H1 (cell line): ENCODE measurements at regions not wholly inside any gene's neighbourhood (a gene's known extent, or its start where the extent isn't known, plus 50 kb on each side); places are given as distances from the start of the nearest gene placed in this dataset.
A peak's percentile ranks its signal among the peaks of the same experiment; 100 is the strongest.
"Not testable (repeated sequence)": the region's sequence is repeated elsewhere in the genome, so short reads cannot be mapped to it uniquely, and the experiment has no call there.

Source experiments
- CTCF ChIA-PET: fragments of 300-600 bp; sonication (Branson Sonifier 250); formaldehyde crosslinking; loops from one replicate; lab custom pipeline; 2021; ENCODE audit not compliant: partially characterized antibody; lab: Charles Lee
- POLR2A ChIA-PET: fragments of 300-600 bp; sonication (Branson Sonifier 250); formaldehyde crosslinking; loops from one replicate; lab custom pipeline; 2021; ENCODE audit warnings: inconsistent platforms; ENCODE audit not compliant: partially characterized antibody; lab: Charles Lee
- DNase-seq, 2 experiments: peaks; one replicate each; pipeline versions ENCODE4 v3.0.0 to v3.0.0-alpha.2; 2010 to 2022; ENCODE audit warnings: low spot score in 2 of 2, low read depth in 1 of 2, mixed read lengths in 1 of 2
- FAIRE-seq: peaks from 2 replicates; lab custom pipeline; 2011; peaks lifted over from hg19 to GRCh38; lab: Jason Lieb, UNC
- H2AFZ ChIP-seq: 2 replicates; pipeline ENCODE4 v1.8.1; 2012; ENCODE audit warnings: low read length, inconsistent platforms
- H2AK5ac ChIP-seq: 2 replicates; pipeline ENCODE4 v1.6.1; 2013; ENCODE audit warnings: low read depth, low read length
- H2BK120ac ChIP-seq: replicated peaks from 2 replicates; pipeline ENCODE3; 2013; ENCODE audit warnings: low read depth, low read length, inconsistent platforms
- H2BK12ac ChIP-seq: 2 replicates; pipeline ENCODE4 v1.6.1; 2013; ENCODE audit warnings: low read depth, low read length
- H2BK15ac ChIP-seq: 2 replicates; pipeline ENCODE4 v1.6.1; 2013; ENCODE audit warnings: low read length
- H2BK20ac ChIP-seq: 2 replicates; pipeline ENCODE4 v1.6.1; 2013; ENCODE audit warnings: low read length
- H2BK5ac ChIP-seq: 2 replicates; pipeline ENCODE4 v1.6.1; 2013; ENCODE audit warnings: low read depth, low read length
- H3K14ac ChIP-seq: 2 replicates; pipeline ENCODE4 v1.6.1; 2013; ENCODE audit warnings: inconsistent platforms; ENCODE audit not compliant: insufficient read length
- H3K18ac ChIP-seq: 2 replicates; pipeline ENCODE4 v1.6.1; 2013; ENCODE audit warnings: low read length; ENCODE audit errors: extremely low read depth
- H3K23ac ChIP-seq: 2 replicates; pipeline ENCODE4 v1.6.1; 2013; ENCODE audit warnings: inconsistent platforms; ENCODE audit not compliant: insufficient read length
- H3K23me2 ChIP-seq: 2 replicates; pipeline ENCODE4 v1.6.1; 2013; ENCODE audit warnings: low read depth, low read length
- H3K27ac ChIP-seq: 2 replicates; pipeline ENCODE4 v1.6.1; 2011; ENCODE audit warnings: low read depth, low read length, inconsistent platforms
- H3K27me3 ChIP-seq, 4 experiments: replicated peaks in 1 of 4; 1 replicate in 1 of 4; 2 replicates in 3 of 4; pipeline versions ENCODE4 v1.6.1 to v1.8.1; 2011 to 2013; ENCODE audit warnings: low read length in 3 of 4, mild to moderate bottlenecking in 3 of 4, inconsistent platforms in 2 of 4, mixed read lengths in 2 of 4, moderate library complexity in 1 of 4; ENCODE audit not compliant: control insufficient read depth in 3 of 4, insufficient read depth in 3 of 4; ENCODE audit errors: extremely low read depth in 1 of 4
- H3K36me3 ChIP-seq, 4 experiments: 2 replicates each; pipeline versions ENCODE4 v1.6.1 to v1.8.1; 2011 to 2013; ENCODE audit warnings: mild to moderate bottlenecking in 4 of 4, low read length in 3 of 4, moderate library complexity in 2 of 4, control low read depth in 1 of 4, inconsistent platforms in 1 of 4; ENCODE audit not compliant: insufficient read depth in 4 of 4, control insufficient read depth in 2 of 4
- H3K4ac ChIP-seq: replicated peaks from 2 replicates; pipeline ENCODE3; 2013; ENCODE audit warnings: low read length, low read depth, mixed read lengths, inconsistent platforms; ENCODE audit not compliant: insufficient read length
- H3K4me1 ChIP-seq, 4 experiments: replicated peaks in 1 of 4; 1 replicate in 1 of 4; 2 replicates in 3 of 4; pipeline versions ENCODE4 v1.6.1 to v1.8.1; 2011 to 2013; ENCODE audit warnings: low read length in 3 of 4, inconsistent platforms in 2 of 4, mixed read lengths in 1 of 4; ENCODE audit not compliant: insufficient read depth in 4 of 4, control insufficient read depth in 3 of 4
- H3K4me2 ChIP-seq, 2 experiments: 2 replicates each; pipeline versions ENCODE4 v1.6.1 to v1.8.1; 2011 to 2013; ENCODE audit warnings: low read depth in 2 of 2, low read length in 2 of 2, control low read depth in 1 of 2, inconsistent platforms in 1 of 2, mild to moderate bottlenecking in 1 of 2; ENCODE audit not compliant: insufficient read depth in 1 of 2
- H3K4me3 ChIP-seq, 4 experiments: fragments of 200-600, 300-600 bp in 1 of 4; sonication (generic), shearing (Covaris generic), sonication (Bioruptor Twin) in 1 of 4; 2 replicates each; pipeline versions ENCODE4 v1.5.1 to v1.8.1; 2011 to 2016; ENCODE audit warnings: low read length in 4 of 4, low read depth in 3 of 4, control low read depth in 2 of 4, inconsistent platforms in 2 of 4, mild to moderate bottlenecking in 2 of 4, mixed read lengths in 1 of 4, moderate library complexity in 1 of 4; ENCODE audit not compliant: insufficient read depth in 2 of 4; ENCODE audit errors: extremely low read depth in 1 of 4
- H3K56ac ChIP-seq: replicated peaks from 2 replicates; pipeline ENCODE3; 2013; ENCODE audit warnings: low read depth, mild to moderate bottlenecking, mixed read lengths, low read length, inconsistent platforms; ENCODE audit not compliant: insufficient read length
- H3K79me1 ChIP-seq: 2 replicates; pipeline ENCODE4 v1.6.1; 2013; ENCODE audit warnings: low read depth, low read length, control low read depth
- H3K79me2 ChIP-seq, 2 experiments: 2 replicates each; pipeline versions ENCODE4 v1.6.1 to v1.8.1; 2012 to 2013; ENCODE audit warnings: low read length in 2 of 2, mild to moderate bottlenecking in 2 of 2, inconsistent platforms in 1 of 2; ENCODE audit not compliant: insufficient read depth in 2 of 2, control insufficient read depth in 1 of 2
- H3K9ac ChIP-seq, 4 experiments: replicated peaks in 1 of 4; 1 replicate in 1 of 4; 2 replicates in 3 of 4; pipeline versions ENCODE4 v1.6.1 to v1.8.1; 2011 to 2013; ENCODE audit warnings: low read depth in 3 of 4, low read length in 3 of 4, control low read depth in 2 of 4, mild to moderate bottlenecking in 2 of 4, moderate library complexity in 2 of 4, inconsistent platforms in 1 of 4; ENCODE audit errors: extremely low read depth in 1 of 4
- H3K9me3 ChIP-seq, 2 experiments: 2 replicates each; pipeline versions ENCODE4 v1.6.1 to v1.8.1; 2012 to 2013; ENCODE audit warnings: mild to moderate bottlenecking in 2 of 2, moderate library complexity in 2 of 2, control low read depth in 1 of 2, inconsistent platforms in 1 of 2, low read depth in 1 of 2, low read length in 1 of 2, mixed read lengths in 1 of 2; ENCODE audit not compliant: insufficient read depth in 2 of 2
- H4K20me1 ChIP-seq, 2 experiments: replicated peaks in 1 of 2; 2 replicates each; pipeline versions ENCODE3 to v1.8.1; 2011 to 2013; ENCODE audit warnings: inconsistent platforms in 2 of 2, low read length in 2 of 2, mild to moderate bottlenecking in 1 of 2; ENCODE audit not compliant: insufficient read depth in 2 of 2, control insufficient read depth in 1 of 2
- H4K5ac ChIP-seq: 2 replicates; pipeline ENCODE4 v1.6.1; 2013; ENCODE audit warnings: low read length, low read depth, mixed read lengths, inconsistent platforms; ENCODE audit not compliant: insufficient read length
- H4K8ac ChIP-seq: 2 replicates; pipeline ENCODE4 v1.8.0; 2013; ENCODE audit warnings: mild to moderate bottlenecking, moderate library complexity, low read length, inconsistent platforms; ENCODE audit not compliant: insufficient read depth; ENCODE audit errors: extremely low read depth
- H4K91ac ChIP-seq: replicated peaks from 2 replicates; pipeline ENCODE3; 2013; ENCODE audit warnings: low read length, mixed read lengths, inconsistent platforms; ENCODE audit not compliant: insufficient read length
- RBBP5 ChIP-seq: IDR thresholded peaks from 2 replicates; pipeline ENCODE4 v1.7.1; 2012; ENCODE audit warnings: low read depth, mild to moderate bottlenecking, inconsistent platforms, low read length, moderate library complexity, borderline replicate concordance
- WGBS, 2 experiments: shearing (Covaris generic) in 1 of 2; methylation state at CpG; one replicate each; pipeline versions ENCODE4 v1.1.6 to v1.1.7; 2013 to 2015; ENCODE audit warnings: low lambda C conversion rate in 2 of 2, mixed read lengths in 2 of 2, inconsistent platforms in 1 of 2, low coverage in 1 of 2, missing lambda C conversion rate in 1 of 2; ENCODE audit not compliant: insufficient replicate concordance in 2 of 2, insufficient coverage in 1 of 2, insufficient read length in 1 of 2; ENCODE audit errors: extremely low coverage in 1 of 2, missing lambda C conversion rate in 1 of 2; 5-methylcytosine and 5-hydroxymethylcytosine counted together

GRCh38 chr6:94873819-94874218 is 703.5 kb upstream of the MANEA start:
- CTCF ChIA-PET = interaction anchor here (0.5 kb wide), 1 partner anchor 412 kb away, joined by 3 read pairs; no protein-coding TSS in a partner anchor
- H3K56ac ChIP-seq, H3K4me3 ChIP-seq, H3K23me2 ChIP-seq, POLR2A ChIA-PET, H3K79me2 ChIP-seq, H3K23ac ChIP-seq, FAIRE-seq, H3K79me1 ChIP-seq, H2BK15ac ChIP-seq, H4K5ac ChIP-seq, H4K8ac ChIP-seq, H3K36me3 ChIP-seq, H4K20me1 ChIP-seq, H2BK20ac ChIP-seq, H3K4me1 ChIP-seq, H3K27me3 ChIP-seq, H3K14ac ChIP-seq, H3K27ac ChIP-seq, H3K4ac ChIP-seq, H3K9ac ChIP-seq, H2AK5ac ChIP-seq, H3K4me2 ChIP-seq, H3K9me3 ChIP-seq, H2BK5ac ChIP-seq, H3K18ac ChIP-seq, H2BK120ac ChIP-seq, H4K91ac ChIP-seq: not testable (repeated sequence)
- Histone ChIP-seq H2AFZ (peak overlapping the region; percentile 77), H2BK12ac (peak overlapping the region; percentile 27; the same call in 1 of the 2 replicates)
- DNase-seq = peak in 1 of 2 experiments; percentile 53
- 81% methylated on average over 4 of the region's 5 CpGs; no CpG with 5 or more reads in 1 of the 2 experiments for WGBS, 2 experiments
- TF ChIP-seq RBBP5 = 0 out of 2 replicates have a peak, but pooled peaks have one; percentile 40
